OCI-LY7 (cell line): ENCODE measurements at regions not wholly inside any gene's neighbourhood (a gene's known extent, or its start where the extent isn't known, plus 50 kb on each side); places are given as distances from the start of the nearest gene placed in this dataset.

ENCODE experiments used
- BruUV-seq: library from RNA; stranded (reverse); fragments of 400-500 nt; replicated peaks from 2 replicates; lab custom pipeline; 2021; lab: Mats Ljungman, UMichigan
- CTCF ChIA-PET: fragments of 300-600 bp; sonication (Branson Sonifier 250); formaldehyde crosslinking; loops from one replicate; lab custom pipeline; 2022; ENCODE audit warnings: antibody characterized with exemption; ENCODE audit not compliant: unreplicated experiment; lab: Charles Lee
- POLR2A ChIA-PET: fragments of 300-600 bp; sonication (Branson Sonifier 250); formaldehyde crosslinking; loops from one replicate; lab custom pipeline; 2022; ENCODE audit warnings: antibody characterized with exemption; lab: Charles Lee
- DNase-seq: peaks from one replicate; pipeline ENCODE4 v3.0.0-alpha.2; 2015; ENCODE audit warnings: low spot score
- H2AFZ ChIP-seq: fragments of 200-600 bp; sonication (generic), shearing (Covaris generic); 2 replicates; pipeline ENCODE4 v1.6.1; 2014; ENCODE audit warnings: mild to moderate bottlenecking, antibody characterized with exemption, low read length, moderate library complexity
- H3K27ac ChIP-seq: fragments of 200-600 bp; sonication (generic); 2 replicates; pipeline ENCODE4 v1.5.1; 2014; ENCODE audit warnings: mixed run types, low read depth, mild to moderate bottlenecking, moderate library complexity, low read length, inconsistent platforms; ENCODE audit not compliant: poor library complexity, severe bottlenecking
- H3K36me3 ChIP-seq: fragments of 200-600 bp; sonication (generic); 2 replicates; pipeline ENCODE4 v1.6.1; 2014; ENCODE audit warnings: mild to moderate bottlenecking, antibody characterized with exemption, low read length, moderate library complexity, mixed read lengths; ENCODE audit not compliant: insufficient read depth
- H3K4me1 ChIP-seq: fragments of 200-600 bp; sonication (generic); 2 replicates; pipeline ENCODE4 v1.5.1; 2014; ENCODE audit warnings: mild to moderate bottlenecking, low read length; ENCODE audit not compliant: insufficient read depth, poor library complexity, severe bottlenecking
- H3K4me2 ChIP-seq: fragments of 200-600 bp; sonication (generic); 2 replicates; pipeline ENCODE4 v1.6.1; 2014; ENCODE audit warnings: mild to moderate bottlenecking, low read length
- H3K4me3 ChIP-seq: fragments of 200-600 bp; sonication (generic); 2 replicates; pipeline ENCODE4 v1.5.1; 2014; ENCODE audit warnings: mild to moderate bottlenecking, low read depth, low read length; ENCODE audit not compliant: poor library complexity, severe bottlenecking
- H3K79me2 ChIP-seq: fragments of 200-600 bp; sonication (generic); 2 replicates; pipeline ENCODE4 v1.6.1; 2016; ENCODE audit warnings: low read depth, mild to moderate bottlenecking, low read length, moderate library complexity, mixed read lengths; ENCODE audit not compliant: insufficient read depth
- H3K9me2 ChIP-seq: fragments of 200-600 bp; sonication (generic); 2 replicates; pipeline ENCODE4 v1.6.1; 2016; ENCODE audit warnings: mild to moderate bottlenecking, low read length, mixed read lengths; ENCODE audit not compliant: insufficient read depth
- H3K9me3 ChIP-seq: fragments of 200-600 bp; sonication (generic); 2 replicates; pipeline ENCODE4 v1.6.1; 2014; ENCODE audit warnings: mild to moderate bottlenecking, mixed run types, low read length, mixed read lengths
- H4K20me1 ChIP-seq: fragments of 200-600 bp; sonication (generic); 2 replicates; pipeline ENCODE4 v1.6.1; 2014; ENCODE audit warnings: mild to moderate bottlenecking, antibody characterized with exemption, low read length, moderate library complexity, mixed read lengths; ENCODE audit not compliant: insufficient read depth
- EZH2phosphoT487 ChIP-seq: fragments of 200-600 bp; sonication (generic); IDR thresholded peaks from 2 replicates; pipeline ENCODE4 v1.6.1; 2018; ENCODE audit warnings: low read depth, borderline replicate concordance, mild to moderate bottlenecking, mixed run types, antibody characterized with exemption, low read length, moderate library complexity, mixed read lengths
- intact Hi-C: fragments of 100-400 bp; cut with micrococcal nuclease; formaldehyde crosslinking; loops from one replicate; pipeline ENCODE4 v1.10.0; 2022; ENCODE audit not compliant: unreplicated experiment
- TF ChIP-seq, protein P1 (sequence below): fragments of 200-600 bp; sonication (generic); conservative IDR thresholded peaks from 2 replicates; pipeline ENCODE4 v1.5.1; 2014; ENCODE audit warnings: mild to moderate bottlenecking, antibody characterized with exemption, low read length, moderate library complexity, mixed read lengths

DNA sequence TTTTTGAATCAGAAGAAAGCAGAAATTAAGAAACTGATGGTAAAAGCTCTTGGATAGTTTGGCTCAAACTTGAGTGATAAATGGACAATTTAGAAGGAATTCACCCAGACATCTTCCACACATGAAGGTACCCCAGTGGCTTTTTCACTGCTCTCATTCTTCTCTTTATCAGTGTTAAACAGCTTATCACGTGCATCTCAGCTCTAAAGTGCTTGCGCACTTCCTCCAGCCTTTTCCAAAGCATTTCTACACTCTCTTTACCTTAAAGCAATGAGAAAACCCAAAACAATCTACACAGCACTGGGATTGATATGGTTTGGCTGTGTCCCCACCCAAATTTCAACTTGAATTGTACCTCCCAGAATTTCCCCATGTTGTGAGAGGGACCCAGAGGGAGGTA is 509.1 kb upstream of the FAT1 start:
- no TSS peak for BruUV-seq
- intact Hi-C loops, result no loop called here
- peak overlapping the region; percentile 33; the same call in 1 of the 2 replicates for H2AFZ ChIP-seq
- H4K20me1 ChIP-seq, result no peaks in the 10 kb centered on the region
- H3K36me3 ChIP-seq, result no peaks in the 10 kb centered on the region
- no peaks in the 10 kb centered on the region for H3K4me1 ChIP-seq
- DNase-seq, result no peak
- no peaks in the 10 kb centered on the region for H3K79me2 ChIP-seq
- ChIA-PET POLR2A (no interaction called here), CTCF (no interaction called here)
- no peak overlapping the region for H3K27ac ChIP-seq
- no peak overlapping the region for H3K4me2 ChIP-seq
- no peaks in the 10 kb centered on the region for H3K9me3 ChIP-seq
- TF ChIP-seq EZH2phosphoT487, result no peak
- TF ChIP-seq, protein P1, sequence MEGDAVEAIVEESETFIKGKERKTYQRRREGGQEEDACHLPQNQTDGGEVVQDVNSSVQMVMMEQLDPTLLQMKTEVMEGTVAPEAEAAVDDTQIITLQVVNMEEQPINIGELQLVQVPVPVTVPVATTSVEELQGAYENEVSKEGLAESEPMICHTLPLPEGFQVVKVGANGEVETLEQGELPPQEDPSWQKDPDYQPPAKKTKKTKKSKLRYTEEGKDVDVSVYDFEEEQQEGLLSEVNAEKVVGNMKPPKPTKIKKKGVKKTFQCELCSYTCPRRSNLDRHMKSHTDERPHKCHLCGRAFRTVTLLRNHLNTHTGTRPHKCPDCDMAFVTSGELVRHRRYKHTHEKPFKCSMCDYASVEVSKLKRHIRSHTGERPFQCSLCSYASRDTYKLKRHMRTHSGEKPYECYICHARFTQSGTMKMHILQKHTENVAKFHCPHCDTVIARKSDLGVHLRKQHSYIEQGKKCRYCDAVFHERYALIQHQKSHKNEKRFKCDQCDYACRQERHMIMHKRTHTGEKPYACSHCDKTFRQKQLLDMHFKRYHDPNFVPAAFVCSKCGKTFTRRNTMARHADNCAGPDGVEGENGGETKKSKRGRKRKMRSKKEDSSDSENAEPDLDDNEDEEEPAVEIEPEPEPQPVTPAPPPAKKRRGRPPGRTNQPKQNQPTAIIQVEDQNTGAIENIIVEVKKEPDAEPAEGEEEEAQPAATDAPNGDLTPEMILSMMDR, result no peak
- H3K4me3 ChIP-seq, result no peak overlapping the region
- H3K9me2 ChIP-seq, result 0 out of 2 replicates have a peak, but pooled peaks cover 3% of the 10 kb centered on the region

DNA sequence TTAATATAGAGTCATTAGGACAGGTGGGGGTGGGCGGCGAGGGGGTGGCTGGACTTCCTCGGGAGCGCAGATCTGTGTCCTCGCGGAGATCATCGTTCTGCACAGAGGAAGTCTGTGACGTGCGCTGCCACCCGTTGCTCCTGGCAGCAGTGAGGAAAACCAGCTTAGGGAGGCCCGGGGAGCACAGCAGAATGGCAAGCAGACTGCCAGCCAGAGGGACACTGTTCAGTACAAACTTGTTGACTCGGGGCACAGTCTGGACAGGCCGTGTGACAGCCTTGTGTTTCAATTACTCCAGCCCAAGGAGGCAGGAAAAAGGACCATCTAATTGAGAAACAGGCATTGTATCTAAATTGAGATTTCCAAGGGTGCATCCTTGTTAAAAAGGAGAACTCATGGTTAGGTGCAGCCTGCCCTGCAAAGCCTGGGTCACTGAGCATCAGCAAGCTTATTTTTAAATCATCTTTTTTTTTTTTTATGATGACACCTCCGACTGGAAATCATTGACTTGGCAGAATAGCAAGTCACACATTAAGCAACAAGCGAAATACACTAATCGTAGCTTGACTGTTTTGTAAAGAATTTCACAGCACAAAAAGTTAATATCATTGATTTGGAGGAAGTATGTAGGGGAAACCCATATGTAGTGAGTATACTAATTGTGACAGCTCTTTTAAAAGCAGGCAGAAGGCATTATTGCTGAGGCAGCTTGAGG is 512.0 kb upstream of the FAT1 start:
- Histone ChIP-seq H2AFZ (no peak overlapping the region), H3K4me2 (no peak overlapping the region), H3K4me1 (no peaks in the 10 kb centered on the region), H3K27ac (no peak overlapping the region), H3K9me3 (no peaks in the 10 kb centered on the region), H3K9me2 (0 out of 2 replicates have a peak, but pooled peaks cover 3% of the 10 kb centered on the region), H3K36me3 (no peaks in the 10 kb centered on the region), H4K20me1 (no peaks in the 10 kb centered on the region), H3K4me3 (no peak overlapping the region), H3K79me2 (no peaks in the 10 kb centered on the region)
- no TSS peak for BruUV-seq
- POLR2A ChIA-PET, result interaction anchor here (0.6 to 1.2 kb wide), 4 partner anchors 28 to 117 kb away, joined by 3 read pairs; no protein-coding TSS in a partner anchor
- no peak for DNase-seq
- CTCF ChIA-PET, result interaction anchor here (0.6 kb wide), 1 partner anchor 147 kb away, joined by 3 read pairs; no protein-coding TSS in a partner anchor
- TF ChIP-seq, protein P1, result no peak
- no peak for TF ChIP-seq EZH2phosphoT487
- intact Hi-C loops, result no loop called here
